IMR-90 (cell line): ENCODE measurements at regions not wholly inside any gene's neighbourhood (a gene's known extent, or its start where the extent isn't known, plus 50 kb on each side); places are given as distances from the start of the nearest gene placed in this dataset.

ENCODE experiments used
- ATAC-seq: fragments of 200-7000 bp; cut with Tn5 transposase; 2 replicates; pipeline ENCODE4 v1.9.1; 2020; ENCODE audit warnings: low read depth, mild to moderate bottlenecking, moderate library complexity
- BruUV-seq: library from RNA; stranded (reverse); fragments of 400-500 nt; replicated peaks from 2 replicates; lab custom pipeline; 2021; lab: Mats Ljungman, UMichigan
- CTCF ChIA-PET: fragments of 300-600 bp; formaldehyde crosslinking; extraction: SDS; loops from one replicate; lab custom pipeline; 2021; ENCODE audit warnings: antibody characterized with exemption; lab: Yijun Ruan, JAX
- POLR2A ChIA-PET: fragments of 300-600 bp; sonication (Branson Sonifier 250); formaldehyde crosslinking; loops from one replicate; lab custom pipeline; 2022; ENCODE audit warnings: antibody characterized with exemption; ENCODE audit not compliant: unreplicated experiment; lab: Charles Lee
- DNase-seq: peaks from one replicate; pipeline ENCODE4 v3.0.0; 2013
- H2AFZ ChIP-seq: replicated peaks from 2 replicates; pipeline ENCODE3; 2013; ENCODE audit warnings: low read length, mild to moderate bottlenecking; ENCODE audit not compliant: poor library complexity
- H2AK5ac ChIP-seq: 2 replicates; pipeline ENCODE4 v1.6.1; 2013; ENCODE audit warnings: low read depth, low read length, inconsistent platforms
- H2AK9ac ChIP-seq: replicated peaks from 2 replicates; pipeline ENCODE3; 2013; ENCODE audit warnings: mild to moderate bottlenecking, low read depth, low read length, moderate library complexity; ENCODE audit not compliant: poor library complexity
- H2BK120ac ChIP-seq: 2 replicates; pipeline ENCODE4 v1.6.1; 2013; ENCODE audit warnings: low read depth, low read length, inconsistent platforms
- H2BK15ac ChIP-seq: 3 replicates; pipeline ENCODE4 v1.6.1; 2013; ENCODE audit warnings: low read depth, low read length, inconsistent platforms
- H2BK20ac ChIP-seq: 2 replicates; pipeline ENCODE4 v1.6.1; 2013; ENCODE audit warnings: low read depth, mild to moderate bottlenecking, inconsistent platforms, low read length, moderate library complexity
- H2BK5ac ChIP-seq: 2 replicates; pipeline ENCODE4 v1.6.1; 2013; ENCODE audit warnings: mild to moderate bottlenecking, low read depth, low read length, inconsistent platforms; ENCODE audit not compliant: poor library complexity, severe bottlenecking
- H3K14ac ChIP-seq: replicated peaks from 2 replicates; pipeline ENCODE4 v1.6.1; 2013; ENCODE audit warnings: low read depth, low read length, inconsistent platforms
- H3K18ac ChIP-seq: 2 replicates; pipeline ENCODE4 v1.6.1; 2013; ENCODE audit warnings: low read depth, low read length, control low read depth
- H3K23ac ChIP-seq: 2 replicates; pipeline ENCODE4 v1.6.1; 2013; ENCODE audit warnings: low read depth, low read length, inconsistent platforms
- H3K27ac ChIP-seq: 2 replicates; pipeline ENCODE4 v1.5.1; 2013; ENCODE audit warnings: mild to moderate bottlenecking, control low read depth, low read length; ENCODE audit not compliant: insufficient read depth
- H3K27me3 ChIP-seq: 2 replicates; pipeline ENCODE4 v1.6.1; 2013; ENCODE audit warnings: low read length; ENCODE audit not compliant: control insufficient read depth, insufficient read depth
- H3K36me3 ChIP-seq: 2 replicates; pipeline ENCODE4 v1.6.1; 2013; ENCODE audit warnings: low read length, mixed read lengths; ENCODE audit not compliant: control insufficient read depth, insufficient read depth
- H3K4ac ChIP-seq: 2 replicates; pipeline ENCODE4 v1.6.1; 2013; ENCODE audit warnings: low read depth, low read length, inconsistent platforms
- H3K4me1 ChIP-seq: 2 replicates; pipeline ENCODE4 v1.6.1; 2013; ENCODE audit warnings: low read length, mixed read lengths; ENCODE audit not compliant: control insufficient read depth, insufficient read depth
- H3K4me2 ChIP-seq: 2 replicates; pipeline ENCODE4 v1.6.1; 2013; ENCODE audit warnings: low read depth, mild to moderate bottlenecking, control low read depth, low read length, moderate library complexity
- H3K4me3 ChIP-seq: 2 replicates; pipeline ENCODE4 v1.5.1; 2013; ENCODE audit warnings: low read depth, mild to moderate bottlenecking, control low read depth, low read length, moderate library complexity; ENCODE audit not compliant: insufficient read depth
- H3K56ac ChIP-seq: 2 replicates; pipeline ENCODE4 v1.6.1; 2013; ENCODE audit warnings: low read length, inconsistent platforms; ENCODE audit not compliant: insufficient read depth; ENCODE audit errors: extremely low read depth
- H3K79me1 ChIP-seq, 2 experiments: 2 replicates each; pipeline ENCODE4 v1.6.1; 2013; ENCODE audit warnings: low read length in 2 of 2, inconsistent platforms in 1 of 2, low read depth in 1 of 2
- H3K9ac ChIP-seq: 2 replicates; pipeline ENCODE4 v1.6.1; 2013; ENCODE audit warnings: low read depth, low read length, control low read depth
- H3K9me1 ChIP-seq: 2 replicates; pipeline ENCODE4 v1.6.1; 2013; ENCODE audit warnings: low read length, inconsistent platforms; ENCODE audit not compliant: insufficient read depth
- H3K9me3 ChIP-seq: 2 replicates; pipeline ENCODE4 v1.6.1; 2013; ENCODE audit warnings: low read length; ENCODE audit not compliant: control insufficient read depth, insufficient read depth
- H4K20me1 ChIP-seq: 2 replicates; pipeline ENCODE4 v1.6.1; 2013; ENCODE audit warnings: low read length, inconsistent platforms; ENCODE audit not compliant: insufficient read depth
- H4K5ac ChIP-seq: 2 replicates; pipeline ENCODE4 v1.6.1; 2013; ENCODE audit warnings: mild to moderate bottlenecking, low read depth, low read length, control low read depth
- H4K8ac ChIP-seq, 2 experiments: 2 replicates each; pipeline ENCODE4 v1.6.1; 2013; ENCODE audit warnings: low read depth in 2 of 2, low read length in 2 of 2, control low read depth in 1 of 2, inconsistent platforms in 1 of 2
- H4K91ac ChIP-seq: 2 replicates; pipeline ENCODE4 v1.6.1; 2013; ENCODE audit warnings: low read depth, low read length, inconsistent platforms; ENCODE audit not compliant: insufficient read depth
- BHLHE40 ChIP-seq: fragments of 150-350 bp; IDR thresholded peaks from 2 replicates; pipeline ENCODE4 v1.6.1; 2016; ENCODE audit warnings: mild to moderate bottlenecking, low read depth, low read length
- CHD1 ChIP-seq: IDR thresholded peaks from 2 replicates; pipeline ENCODE4 v1.6.1; 2012; ENCODE audit warnings: low read depth, low read length, improper control_type of control experiment
- ELK1 ChIP-seq: fragments of 150-350 bp; IDR thresholded peaks from 2 replicates; pipeline ENCODE4 v1.6.1; 2016; ENCODE audit warnings: low read depth, mild to moderate bottlenecking, low read length, moderate library complexity, borderline replicate concordance
- MAFK ChIP-seq: IDR thresholded peaks from 2 replicates; pipeline ENCODE4 v1.6.1; 2012; ENCODE audit warnings: low read depth, low read length, improper control_type of control experiment
- MXI1 ChIP-seq: IDR thresholded peaks from 2 replicates; pipeline ENCODE4 v1.6.1; 2012; ENCODE audit warnings: low read depth, mild to moderate bottlenecking, low read length, moderate library complexity, borderline replicate concordance
- RAD21 ChIP-seq: IDR thresholded peaks from 2 replicates; pipeline ENCODE4 v1.6.1; 2012; ENCODE audit warnings: low read length, improper control_type of control experiment
- RCOR1 ChIP-seq: IDR thresholded peaks from 2 replicates; pipeline ENCODE4 v1.6.1; 2012; ENCODE audit warnings: mild to moderate bottlenecking, low read length, improper control_type of control experiment; ENCODE audit not compliant: insufficient replicate concordance
- RFX5 ChIP-seq: IDR thresholded peaks from 2 replicates; pipeline ENCODE4 v1.8.0; 2012; ENCODE audit warnings: low read depth, mild to moderate bottlenecking, low read length, moderate library complexity
- WGBS, 2 experiments: methylation state at CpG; one replicate each; pipeline versions ENCODE4 v1.1.5 to v1.1.7; 2013; ENCODE audit warnings: missing lambda C conversion rate in 2 of 2; ENCODE audit not compliant: insufficient read length in 1 of 2; ENCODE audit errors: extremely low coverage in 2 of 2; 5-methylcytosine and 5-hydroxymethylcytosine counted together
- dilution Hi-C: fragments of 300-500 bp; cut with HindIII; formaldehyde crosslinking; loops from one replicate; pipeline ENCODE4 v1.14.3; 2018; ENCODE audit warnings: low sequenced_read_pairs; ENCODE audit not compliant: unreplicated experiment
- in situ Hi-C: fragments of 300-500 bp; cut with MboI; formaldehyde crosslinking; loops from 3 replicates; pipeline ENCODE4 v1.14.3; 2019; ENCODE audit warnings: low sequenced_read_pairs, inconsistent platforms, mixed read lengths
- intact Hi-C: fragments of 100-400 bp; cut with micrococcal nuclease; formaldehyde crosslinking; loops from 2 replicates; pipeline ENCODE4 v1.10.0; 2022

- H3K4me2 ChIP-seq: no peak overlapping the region
- ChIA-PET POLR2A (no interaction called here), CTCF (interaction anchor here (0.7 kb wide), 1 partner anchor 8 kb away, joined by 4 read pairs; no protein-coding TSS in a partner anchor)
- no peak overlapping the region for H2AK9ac ChIP-seq
- no peak overlapping the region for H2AK5ac ChIP-seq
- H3K23ac ChIP-seq: no peak overlapping the region
- no peak for TF ChIP-seq RCOR1
- TF ChIP-seq BHLHE40: no peak
- TF ChIP-seq RAD21: no peak
- TF ChIP-seq MXI1: no peak
- no peak for TF ChIP-seq RFX5
- TF ChIP-seq MAFK: no peak
- TF ChIP-seq CHD1: no peak
- no peak for TF ChIP-seq ELK1
- no peak overlapping the region for H2BK120ac ChIP-seq
- H2BK15ac ChIP-seq: no peak overlapping the region
- H4K20me1 ChIP-seq: no peaks in the 10 kb centered on the region
- no peak overlapping the region for H3K4ac ChIP-seq
- no peak overlapping the region for H2BK5ac ChIP-seq
- no peaks in the 10 kb centered on the region for H3K9me3 ChIP-seq
- H3K9ac ChIP-seq: no peak overlapping the region
- no peak overlapping the region for H3K18ac ChIP-seq
- intact Hi-C loops: no loop called here
- peak; percentile 21 for DNase-seq
- H3K14ac ChIP-seq: no peak overlapping the region
- no peak overlapping the region for H4K91ac ChIP-seq
- no TSS peak for BruUV-seq
- no peaks in the 10 kb centered on the region for H3K79me1 ChIP-seq
- no peak overlapping the region for H2AFZ ChIP-seq
- in situ Hi-C loops: no loop called here
- no peak overlapping the region for H3K4me3 ChIP-seq
- dilution Hi-C loops: no loop called here
- no peak overlapping the region for H3K27ac ChIP-seq
- WGBS, 2 experiments: 18% methylated on average over 2 of the region's 13 CpGs; no CpG with 5 or more reads in 1 of the 2 experiments
- H2BK20ac ChIP-seq: no peak overlapping the region
- H4K5ac ChIP-seq: no peak overlapping the region
- no peak for ATAC-seq
- no peak overlapping the region for H4K8ac ChIP-seq
- H3K36me3 ChIP-seq: no peaks in the 10 kb centered on the region
- no peak overlapping the region for H3K56ac ChIP-seq
- H3K9me1 ChIP-seq: no peaks in the 10 kb centered on the region
- H3K4me1 ChIP-seq: peaks cover 2% of the 10 kb centered on the region; the same call in 1 of the 2 replicates
- H3K27me3 ChIP-seq: peaks cover 43% of the 10 kb centered on the region
Observed at GRCh38 chr5:159864885-159865691, 51.2 kb upstream of the ADRA1B start.
